GM12892 (cell line): ENCODE measurements at regions not wholly inside any gene's neighbourhood (a gene's known extent, or its start where the extent isn't known, plus 50 kb on each side); places are given as distances from the start of the nearest gene placed in this dataset.

Experiments
- POLR2A ChIP-seq: IDR thresholded peaks from 2 replicates; pipeline ENCODE4 v1.6.1; 2011; ENCODE audit warnings: low read depth, low read length, control low read depth
- POLR2AphosphoS5 ChIP-seq: IDR thresholded peaks from 2 replicates; pipeline ENCODE4 v1.6.1; 2011; ENCODE audit warnings: low read depth, low read length, control low read depth

DNA sequence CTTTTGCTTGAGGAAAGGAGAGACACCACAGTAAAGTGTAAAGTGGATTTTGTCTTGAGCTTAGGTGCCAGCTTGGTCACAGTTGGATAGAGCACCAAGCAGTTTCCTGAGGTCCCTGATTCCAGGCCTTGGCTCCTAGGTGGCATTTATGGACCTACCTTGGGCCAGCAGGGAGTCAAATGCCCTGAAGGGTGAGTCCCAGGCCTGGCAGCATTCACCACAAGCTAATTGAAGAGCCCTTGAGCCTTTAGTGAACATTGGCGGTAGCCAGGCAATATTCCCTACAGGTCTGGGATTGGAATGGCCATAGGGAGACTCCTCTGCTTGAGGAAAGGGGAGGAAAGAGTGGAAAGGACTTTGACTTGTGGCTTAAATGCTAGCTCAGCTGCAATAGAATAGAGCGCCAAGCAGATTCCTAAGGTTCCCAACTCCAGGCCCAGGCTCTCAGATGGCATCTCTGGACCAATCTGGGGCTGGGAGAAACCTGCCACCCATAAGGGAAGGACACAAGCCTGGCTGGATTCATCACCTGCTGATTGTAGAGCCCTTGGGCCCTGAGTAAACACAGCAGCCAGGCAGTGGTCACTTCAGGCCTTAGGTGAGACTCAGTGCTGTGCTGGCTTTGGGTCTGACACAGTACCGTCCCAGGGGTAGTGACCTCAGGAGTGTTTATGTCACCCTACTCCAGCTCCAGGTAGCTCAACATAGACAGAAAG lies 137.5 kb upstream of the OTOS start:
- TF ChIP-seq POLR2AphosphoS5 (no peak), POLR2A (no peak)
